Body of pancreas (tissue), 4 donors: ENCODE measurements at regions not wholly inside any gene's neighbourhood (a gene's known extent, or its start where the extent isn't known, plus 50 kb on each side); places are given as distances from the start of the nearest gene placed in this dataset.

Experiments used
- CTCF ChIP-seq, 7 experiments: fragments of 450-650 bp in 4 of 7; fragments of 200-600 bp in 3 of 7; sonication (generic) in 3 of 7; IDR thresholded peaks; one replicate each; pipeline ENCODE4 v1.5.1; 2016 to 2019; ENCODE audit warnings: antibody characterized with exemption in 7 of 7
- POLR2A ChIP-seq, 3 donors: fragments of 450-650 bp; IDR thresholded peaks; one replicate each; pipeline ENCODE4 v1.6.1; 2016; ENCODE audit warnings: antibody characterized with exemption in 3 of 3, mild to moderate bottlenecking in 2 of 3

- TF ChIP-seq CTCF (IDR thresholded peaks at IDR 0.05), result no peak
- no peak for TF ChIP-seq POLR2A (IDR thresholded peaks at IDR 0.05)
Measured at GRCh38 chr4:157996061-157997028, 176.5 kb downstream of the GASK1B start.
